HG03521 (cell line): ENCODE measurements at regions not wholly inside any gene's neighbourhood (a gene's known extent, or its start where the extent isn't known, plus 50 kb on each side); places are given as distances from the start of the nearest gene placed in this dataset.

Experiments
- ATAC-seq: cut with Tn5 transposase; IDR thresholded peaks from one replicate; pipeline ENCODE4 v1.9.1; 2021; ENCODE audit warnings: mild to moderate bottlenecking, moderate library complexity; ENCODE audit not compliant: unreplicated experiment

DNA sequence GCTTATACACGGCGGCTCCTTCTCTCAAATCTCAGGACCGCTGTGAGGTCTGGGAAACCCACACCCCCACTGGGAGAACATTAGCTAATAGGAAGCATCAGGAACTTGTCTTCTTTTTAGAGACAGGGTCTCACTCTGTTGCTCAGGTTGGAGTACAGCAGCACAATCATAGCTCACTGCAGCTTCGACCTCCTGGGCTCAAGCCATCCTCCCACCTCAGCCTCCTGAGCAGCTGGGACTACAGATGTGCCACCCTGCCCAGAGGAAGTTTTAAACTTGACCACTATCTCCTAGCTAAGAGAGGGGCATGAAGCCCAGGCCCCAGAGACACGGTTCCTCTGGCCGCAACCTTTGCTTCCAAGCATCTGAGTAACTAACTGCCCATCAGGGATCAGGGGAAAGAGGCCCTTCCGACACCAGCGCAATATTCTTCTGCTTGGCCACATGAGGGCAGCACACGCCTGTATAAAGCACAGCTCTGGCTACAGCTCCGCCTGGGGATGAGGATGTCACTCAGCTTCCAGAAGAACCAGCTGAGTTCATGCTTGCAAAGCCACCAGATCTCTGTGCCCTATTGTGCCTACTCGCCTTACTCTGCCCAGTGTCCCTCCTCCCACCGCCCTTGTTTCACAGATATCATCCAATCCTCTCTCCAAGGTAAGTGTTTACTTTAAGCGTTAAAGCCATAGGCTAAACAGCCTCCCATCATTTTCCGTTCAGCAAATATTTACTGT is 57.6 kb upstream of the SLC6A11 start:
- ATAC-seq, result no peak

DNA sequence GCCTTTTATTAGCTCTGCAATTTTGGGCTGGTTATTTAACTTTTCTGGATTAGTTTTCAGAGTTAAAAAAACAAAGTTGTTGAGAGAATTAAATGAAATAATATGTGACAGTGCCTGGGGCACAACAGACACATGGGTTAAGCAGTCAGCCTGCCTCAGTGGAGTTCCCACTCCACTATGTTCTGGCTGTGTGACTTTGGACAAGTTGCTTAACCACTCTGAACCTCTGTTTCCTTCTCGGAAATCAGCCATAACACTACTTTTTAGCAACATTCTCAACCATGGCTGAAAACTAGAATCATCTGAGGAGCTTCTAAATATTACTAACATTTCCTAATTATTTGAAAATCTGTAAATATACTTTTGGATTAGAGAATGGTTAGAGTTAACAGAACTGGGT is 56.5 kb upstream of the SLC6A11 start:
- ATAC-seq, result no peak

GRCh38 chr3:10760199-10760598 is 55.8 kb upstream of the SLC6A11 start:
- no peak for ATAC-seq

GRCh38 chr3:10761583-10761982 is 54.4 kb upstream of the SLC6A11 start:
- no peak for ATAC-seq

DNA sequence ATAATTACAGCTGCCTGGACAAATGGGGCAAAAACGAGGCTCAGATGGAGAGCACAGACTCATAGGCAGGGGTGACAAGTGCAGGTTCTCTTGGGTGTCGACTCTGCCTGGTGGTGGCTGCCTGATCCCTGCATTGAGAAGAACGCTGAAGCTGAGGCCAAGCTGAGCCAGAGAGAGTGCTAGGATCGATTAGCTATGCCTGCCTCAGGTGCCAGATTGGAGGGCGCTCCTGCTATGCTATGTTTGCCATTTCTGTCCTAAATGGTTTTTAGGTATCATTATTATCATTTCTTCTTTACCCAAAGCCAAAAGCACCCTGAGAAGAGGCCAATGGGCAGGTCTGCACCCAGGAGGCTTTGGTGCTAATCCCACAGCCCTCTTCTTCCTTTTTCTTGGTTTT is 53.9 kb upstream of the SLC6A11 start:
- ATAC-seq, result no peak

GRCh38 chr3:10762611-10763247 is 53.3 kb upstream of the SLC6A11 start:
- no peak for ATAC-seq

DNA sequence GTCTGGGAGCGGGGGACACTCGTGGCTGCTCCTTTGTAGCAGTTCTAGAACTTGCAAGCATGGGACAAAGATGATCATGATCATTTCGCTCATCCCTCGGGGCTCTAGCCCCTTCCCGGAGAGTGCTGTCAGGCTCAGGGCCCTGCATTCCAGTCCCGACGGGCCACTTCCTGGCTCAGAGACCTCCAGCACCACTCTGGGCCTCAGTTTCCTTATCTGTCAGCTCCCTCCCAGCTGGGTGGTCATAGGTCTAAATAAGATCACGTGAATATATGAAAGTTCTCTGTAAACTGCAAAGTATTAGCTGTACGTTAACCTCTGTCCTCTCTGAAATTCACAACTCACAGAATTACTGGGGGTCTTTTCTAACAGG is 52.8 kb upstream of the SLC6A11 start:
- ATAC-seq, result no peak

DNA sequence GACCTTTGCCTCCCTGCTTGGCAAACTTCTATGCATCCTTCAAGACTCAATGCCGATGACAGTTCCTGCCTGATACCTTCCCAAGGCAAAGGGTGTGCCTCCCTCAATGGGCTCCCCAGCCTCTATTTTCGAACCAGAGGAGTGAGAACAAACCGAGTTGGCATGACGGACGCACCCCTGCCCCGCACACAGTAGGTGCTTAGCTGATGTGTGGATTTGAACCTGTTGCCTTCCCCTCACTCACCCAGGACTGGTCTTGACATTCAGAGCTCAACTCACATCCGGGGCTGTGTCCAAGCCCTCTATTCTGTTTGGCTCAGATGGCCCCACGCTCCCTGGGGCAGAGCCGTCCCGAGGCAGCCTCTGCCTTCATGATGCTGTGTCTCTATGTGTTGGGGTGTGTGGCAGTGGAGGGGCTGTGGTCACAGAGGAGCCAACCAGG is 52.2 kb upstream of the SLC6A11 start:
- no peak for ATAC-seq

GRCh38 chr3:10764259-10765051 is 51.6 kb upstream of the SLC6A11 start:
- no peak for ATAC-seq

GRCh38 chr3:10766049-10766705 is 49.9 kb upstream of the SLC6A11 start:
- no peak for ATAC-seq
